ENCODE measurements at regions not wholly inside any gene's neighbourhood (a gene's known extent, or its start where the extent isn't known, plus 50 kb on each side); places are given as distances from the start of the nearest gene placed in this dataset.

DNA sequence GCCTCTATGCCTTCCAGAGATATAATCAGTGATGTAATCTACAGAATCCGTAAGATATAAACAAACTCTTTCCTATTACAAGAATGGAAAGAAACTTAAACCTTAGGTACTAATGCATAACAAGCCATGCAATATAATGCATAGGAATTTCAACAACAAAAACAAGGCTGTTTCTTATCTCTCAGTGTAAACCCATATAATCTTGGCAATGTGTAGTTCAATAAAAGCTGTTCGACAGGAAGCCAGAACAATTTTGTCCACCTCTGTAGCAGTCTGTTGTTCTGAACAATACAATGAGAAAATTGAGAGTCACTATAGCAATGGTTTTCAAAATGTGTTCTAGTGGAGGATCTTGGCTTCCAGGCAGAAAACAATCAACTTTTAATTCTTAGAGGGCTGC, 111.5 kb upstream of the FREM2 start:
- Histone ChIP-seq H4K20me1 (no peaks in the 10 kb centered on the region), H3K36me3 (no peaks in the 10 kb centered on the region), H3K4me1 (no peaks in the 10 kb centered on the region), H3K27ac (no peak overlapping the region), H3K4me3 (no peak overlapping the region), H3K4me2 (no peak overlapping the region), H3K27me3 (no peaks in the 10 kb centered on the region), H3K9ac (no peak overlapping the region), H3K9me3 (replicated peaks in 1 of 11) (no peaks in the 10 kb centered on the region)
- no peak for TF ChIP-seq Cebpa-rat (IDR thresholded peaks at IDR 0.05)

- H3K9ac ChIP-seq: no peak overlapping the region
- no peak for TF ChIP-seq Cebpa-rat (IDR thresholded peaks at IDR 0.05)
- no peaks in the 10 kb centered on the region for H4K20me1 ChIP-seq
- H3K27ac ChIP-seq: no peak overlapping the region
- no peaks in the 10 kb centered on the region for H3K9me3 ChIP-seq (replicated peaks in 1 of 11)
- no peak overlapping the region for H3K4me2 ChIP-seq
- H3K4me3 ChIP-seq: no peak overlapping the region
- H3K4me1 ChIP-seq: no peaks in the 10 kb centered on the region
- H3K27me3 ChIP-seq: no peaks in the 10 kb centered on the region
- no peaks in the 10 kb centered on the region for H3K36me3 ChIP-seq
These were observed 109.8 kb upstream of the FREM2 start for GRCh38 chr13:38577048-38577447.

DNA sequence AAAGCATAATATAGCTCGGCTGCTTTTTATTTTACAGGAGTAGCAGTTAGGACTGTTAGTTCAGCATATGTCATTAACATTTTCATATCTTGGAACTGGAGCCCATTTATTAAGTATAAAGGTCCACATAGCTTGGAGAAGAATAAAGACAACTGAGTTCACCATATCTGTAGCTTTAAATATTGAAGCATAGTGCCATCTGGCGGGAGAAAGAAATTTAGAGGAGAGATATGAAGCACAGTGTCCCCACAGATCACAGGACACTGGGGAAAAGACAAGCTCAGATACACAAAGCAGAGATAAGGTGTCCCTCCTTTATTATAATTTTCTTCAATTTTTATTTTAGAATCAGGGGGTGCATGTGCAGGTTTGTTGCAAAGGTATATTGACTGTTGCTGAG, 104.7 kb upstream of the FREM2 start:
- Histone ChIP-seq H4K20me1 (no peaks in the 10 kb centered on the region), H3K9me3 (replicated peaks in 1 of 11) (no peaks in the 10 kb centered on the region), H3K4me2 (no peak overlapping the region), H3K4me3 (no peak overlapping the region), H3K27ac (no peak overlapping the region), H3K27me3 (no peaks in the 10 kb centered on the region), H3K9ac (no peak overlapping the region), H3K36me3 (no peaks in the 10 kb centered on the region), H3K4me1 (no peaks in the 10 kb centered on the region)
- TF ChIP-seq Cebpa-rat (IDR thresholded peaks at IDR 0.05): no peak

- H3K9ac ChIP-seq: no peak overlapping the region
- no peak overlapping the region for H3K27ac ChIP-seq
- no peaks in the 10 kb centered on the region for H3K36me3 ChIP-seq
- H3K4me1 ChIP-seq: no peaks in the 10 kb centered on the region
- H3K4me3 ChIP-seq: no peak overlapping the region
- no peaks in the 10 kb centered on the region for H3K27me3 ChIP-seq
- no peak overlapping the region for H3K4me2 ChIP-seq
- H3K9me3 ChIP-seq (replicated peaks in 1 of 11): no peaks in the 10 kb centered on the region
- H4K20me1 ChIP-seq: no peaks in the 10 kb centered on the region
- TF ChIP-seq Cebpa-rat (IDR thresholded peaks at IDR 0.05): no peak
These were observed 96.6 kb upstream of the FREM2 start for GRCh38 chr13:38590230-38590629.

DNA sequence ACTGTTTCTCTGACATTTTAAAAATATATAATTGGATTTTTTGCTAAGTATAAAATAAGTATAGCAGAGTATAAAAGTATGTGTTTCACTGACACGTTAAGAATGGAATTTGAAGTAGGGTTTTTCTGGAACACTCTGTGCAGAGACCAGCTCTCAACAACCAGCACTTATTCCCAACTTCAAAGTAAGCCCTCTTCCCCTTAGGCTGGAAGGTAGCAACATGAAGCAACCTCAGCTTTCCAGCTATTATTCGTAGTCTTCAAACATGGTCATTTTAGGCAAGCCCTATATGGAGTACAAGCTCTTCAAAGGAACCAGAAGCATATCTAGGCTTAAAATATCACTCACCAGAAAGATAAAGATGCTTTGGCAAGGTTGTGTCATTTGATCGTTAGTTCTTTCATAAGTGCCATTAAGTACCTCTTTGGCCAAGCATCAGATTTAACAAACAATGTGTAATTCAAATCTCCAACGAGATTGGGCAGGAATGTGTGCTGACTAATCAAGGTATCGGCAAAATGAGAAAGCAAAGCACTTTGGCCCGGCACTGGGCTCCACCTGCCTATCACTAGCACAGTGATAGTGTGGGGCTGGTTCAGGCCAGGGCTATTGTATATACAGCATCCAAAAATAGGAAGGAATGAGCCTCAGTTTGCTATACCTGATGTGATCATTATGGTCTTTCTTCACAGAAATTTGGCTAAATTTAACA, 95.9 kb upstream of the FREM2 start:
- Histone ChIP-seq H3K4me2 (no peak overlapping the region), H3K36me3 (no peaks in the 10 kb centered on the region), H3K9ac (no peak overlapping the region), H4K20me1 (no peaks in the 10 kb centered on the region), H3K4me1 (no peaks in the 10 kb centered on the region), H3K27me3 (no peaks in the 10 kb centered on the region), H3K27ac (no peak overlapping the region), H3K4me3 (no peak overlapping the region), H3K9me3 (replicated peaks in 1 of 11) (no peaks in the 10 kb centered on the region)
- no peak for TF ChIP-seq Cebpa-rat (IDR thresholded peaks at IDR 0.05)

DNA sequence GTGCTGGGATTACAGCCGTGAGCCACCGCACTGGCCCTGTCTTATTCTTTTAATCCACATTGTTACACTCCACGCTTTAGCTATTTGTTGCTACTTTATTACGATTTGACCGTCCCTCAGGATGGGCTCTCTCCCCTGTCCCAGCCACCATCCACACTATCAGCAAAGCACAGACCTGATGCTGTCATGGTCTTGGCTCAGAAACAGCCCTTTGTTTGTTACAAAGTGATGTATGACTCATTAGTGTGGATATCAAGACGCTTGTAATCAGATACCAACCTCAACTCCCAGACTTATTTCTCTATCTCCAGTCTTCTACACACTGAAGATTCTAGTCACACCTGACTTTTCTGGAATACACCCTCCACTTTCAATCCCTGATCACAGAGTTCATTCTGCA, 84.6 kb upstream of the FREM2 start:
- peaks cover 0 to 4% (median 0%) of the 10 kb centered on the region in 10 experiments; a peak in 1 of 20 replicates for H3K4me1 ChIP-seq
- no peaks in the 10 kb centered on the region for H3K9me3 ChIP-seq (replicated peaks in 1 of 11)
- H3K27ac ChIP-seq: no peak overlapping the region
- no peak overlapping the region for H3K9ac ChIP-seq
- no peak overlapping the region for H3K4me2 ChIP-seq
- H3K36me3 ChIP-seq: no peaks in the 10 kb centered on the region
- no peak overlapping the region for H3K4me3 ChIP-seq
- no peak for TF ChIP-seq Cebpa-rat (IDR thresholded peaks at IDR 0.05)
- H3K27me3 ChIP-seq: no peaks in the 10 kb centered on the region
- H4K20me1 ChIP-seq: no peaks in the 10 kb centered on the region

DNA sequence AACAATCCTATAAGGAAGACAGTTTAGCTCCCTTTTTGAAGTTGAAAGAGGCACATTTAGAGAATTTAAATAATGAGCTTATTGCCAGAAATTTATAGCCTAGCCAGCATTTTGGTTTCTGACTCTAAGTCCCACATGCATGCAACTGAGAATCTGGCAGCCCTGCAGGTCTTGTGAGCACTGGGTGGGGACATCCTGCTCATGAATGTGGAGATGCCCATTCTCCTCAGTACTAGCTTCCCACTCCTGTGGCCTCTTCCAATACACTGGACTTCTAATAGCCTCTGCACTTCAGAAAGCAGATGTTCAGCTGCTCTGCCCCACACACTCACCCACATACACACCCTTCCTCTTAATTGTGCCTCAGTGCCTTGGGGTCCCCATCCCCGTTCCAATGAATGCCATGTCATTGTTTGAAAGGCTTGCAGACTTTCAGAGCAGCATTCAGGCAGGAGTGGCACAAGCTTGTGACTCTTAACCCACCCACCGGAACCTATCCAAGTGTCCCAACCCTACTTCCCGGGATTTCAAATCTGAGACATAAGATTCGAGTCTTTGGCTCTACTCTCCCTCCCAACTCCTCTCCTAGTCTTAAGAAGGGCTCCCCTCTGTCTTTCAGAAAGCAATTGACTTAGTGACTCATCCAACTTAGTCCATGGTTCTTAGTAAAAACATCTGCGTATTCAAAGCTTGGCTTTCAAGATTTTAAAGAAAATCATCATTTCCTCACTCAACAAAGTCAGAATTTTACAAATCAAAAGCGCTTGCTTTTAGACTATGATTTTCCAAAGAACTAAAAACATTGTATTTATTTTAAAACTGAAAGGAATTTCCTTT, 80.0 kb upstream of the FREM2 start:
- no peaks in the 10 kb centered on the region for H4K20me1 ChIP-seq
- no peak overlapping the region for H3K4me2 ChIP-seq

DNA sequence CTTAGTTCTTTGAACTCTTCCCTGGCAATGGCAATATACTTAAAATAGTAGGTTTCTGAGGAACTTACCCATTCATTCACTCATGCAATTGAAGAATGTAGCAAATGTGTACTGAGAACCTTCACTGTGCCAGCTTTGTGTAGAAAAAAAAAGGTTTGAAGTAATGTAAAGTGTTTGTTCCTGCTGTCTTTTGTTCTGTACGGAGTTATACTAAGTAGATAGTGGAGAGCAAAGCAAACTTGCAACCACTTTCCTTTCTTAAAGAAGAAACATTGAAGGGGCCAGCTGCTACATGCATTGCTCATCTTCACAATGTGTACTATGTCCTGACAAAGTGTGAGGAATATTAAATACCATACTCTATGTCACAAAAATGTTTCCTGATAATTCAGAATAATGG, 68.9 kb upstream of the FREM2 start:
- Histone ChIP-seq H3K4me2 (no peak overlapping the region), H3K27ac (no peak overlapping the region), H3K4me3 (no peak overlapping the region), H3K9ac (no peak overlapping the region), H3K27me3 (no peaks in the 10 kb centered on the region), H3K4me1 (no peaks in the 10 kb centered on the region), H3K36me3 (no peaks in the 10 kb centered on the region), H4K20me1 (no peaks in the 10 kb centered on the region), H3K9me3 (replicated peaks in 1 of 11) (no peaks in the 10 kb centered on the region)
- TF ChIP-seq Cebpa-rat (IDR thresholded peaks at IDR 0.05): no peak

More for the DNA sequence above, 80.0 kb upstream of the FREM2 start:
- Histone ChIP-seq H3K9ac (no peak overlapping the region), H3K4me3 (no peak overlapping the region), H3K27me3 (no peaks in the 10 kb centered on the region), H3K27ac (no peak overlapping the region), H3K9me3 (replicated peaks in 1 of 11) (no peaks in the 10 kb centered on the region), H3K36me3 (no peaks in the 10 kb centered on the region), H3K4me1 (no peaks in the 10 kb centered on the region)
- no peak for TF ChIP-seq Cebpa-rat (IDR thresholded peaks at IDR 0.05)

GRCh38 chr13:38618336-38618735, 68.5 kb upstream of the FREM2 start:
- no peaks in the 10 kb centered on the region for H3K4me1 ChIP-seq
- H3K27me3 ChIP-seq: no peaks in the 10 kb centered on the region
- H3K4me2 ChIP-seq: no peak overlapping the region
- no peaks in the 10 kb centered on the region for H3K36me3 ChIP-seq
- no peak overlapping the region for H3K27ac ChIP-seq
- no peaks in the 10 kb centered on the region for H3K9me3 ChIP-seq (replicated peaks in 1 of 11)
- no peak overlapping the region for H3K4me3 ChIP-seq
- no peak for TF ChIP-seq Cebpa-rat (IDR thresholded peaks at IDR 0.05)
- no peaks in the 10 kb centered on the region for H4K20me1 ChIP-seq
- H3K9ac ChIP-seq: no peak overlapping the region

DNA sequence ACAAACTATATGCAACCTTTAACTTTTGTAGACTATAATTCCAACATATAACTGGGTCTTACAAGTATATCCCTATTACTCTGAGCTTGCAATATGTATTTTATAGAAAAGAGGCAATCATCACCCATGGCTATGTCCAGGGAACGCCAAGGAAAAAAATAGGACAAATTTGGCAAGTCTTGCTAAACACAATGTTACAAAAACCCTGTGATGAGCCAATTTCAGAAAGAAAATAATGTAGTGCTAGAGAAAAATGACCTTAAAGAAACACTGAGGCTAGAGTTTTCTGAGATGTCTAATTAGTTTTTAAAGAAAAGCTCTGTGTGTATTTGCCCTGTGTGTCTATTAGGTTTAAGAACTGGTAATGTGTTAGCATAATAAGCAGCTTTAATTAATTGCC, 68.0 kb upstream of the FREM2 start:
- no peak overlapping the region for H3K4me3 ChIP-seq
- no peak overlapping the region for H3K27ac ChIP-seq
- H3K9me3 ChIP-seq (replicated peaks in 1 of 11): no peaks in the 10 kb centered on the region
- no peaks in the 10 kb centered on the region for H3K36me3 ChIP-seq
- H3K27me3 ChIP-seq: no peaks in the 10 kb centered on the region
- H3K4me2 ChIP-seq: no peak overlapping the region
- no peaks in the 10 kb centered on the region for H4K20me1 ChIP-seq
- no peak for TF ChIP-seq Cebpa-rat (IDR thresholded peaks at IDR 0.05)
- H3K9ac ChIP-seq: no peak overlapping the region
- no peaks in the 10 kb centered on the region for H3K4me1 ChIP-seq
